GM10248 (cell line): ENCODE measurements at regions not wholly inside any gene's neighbourhood (a gene's known extent, or its start where the extent isn't known, plus 50 kb on each side); places are given as distances from the start of the nearest gene placed in this dataset.

Source experiments
- CTCF ChIA-PET: fragments of 300-600 bp; sonication (Branson Sonifier 250); formaldehyde crosslinking; extraction: SDS; loops from one replicate; lab custom pipeline; 2021; ENCODE audit warnings: antibody characterized with exemption; lab: Yijun Ruan, JAX
- POLR2A ChIA-PET: fragments of 350-650 bp; sonication (Branson Sonifier 250); formaldehyde crosslinking; extraction: SDS; loops from one replicate; lab custom pipeline; 2020; ENCODE audit warnings: antibody characterized with exemption; lab: Yijun Ruan, JAX
- DNase-seq: peaks from one replicate; pipeline ENCODE4 v3.0.0; 2012; ENCODE audit errors: extremely low spot score
- TF ChIP-seq, protein P1 (sequence below): IDR thresholded peaks from 2 replicates; pipeline ENCODE4 v1.5.1; 2012; ENCODE audit warnings: mild to moderate bottlenecking, low read depth; ENCODE audit errors: extremely low read depth, missing control alignments, control extremely low read depth

DNA sequence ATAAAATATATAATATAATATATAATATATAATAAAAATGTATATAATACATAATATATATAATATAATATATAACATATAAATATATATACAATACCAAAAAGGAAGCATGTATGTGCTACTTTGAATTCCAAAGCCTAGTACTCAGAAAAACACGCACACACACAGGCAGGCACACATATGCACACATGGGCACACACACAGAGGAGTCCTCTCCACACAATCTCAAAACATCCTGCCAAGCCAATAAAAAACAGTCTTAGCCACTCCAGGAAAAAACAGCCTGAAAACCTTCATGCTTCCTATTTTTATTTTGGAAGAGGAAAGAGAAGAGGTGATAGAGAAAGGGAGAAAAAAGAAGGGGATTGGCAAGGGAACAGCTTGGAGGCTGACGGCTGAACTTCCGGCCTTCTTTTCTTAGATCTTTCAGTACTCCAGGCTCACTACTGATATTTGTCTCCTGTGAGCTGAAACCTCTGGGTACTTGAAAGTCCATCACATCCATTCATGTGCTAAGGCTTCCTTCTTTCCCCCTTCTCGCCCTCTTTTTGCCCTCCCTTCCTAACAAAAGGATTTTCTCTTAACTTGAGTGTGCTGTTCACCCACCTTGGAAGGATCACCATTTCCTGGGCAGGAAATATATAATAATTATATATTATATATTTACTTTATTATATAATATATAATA is 394.2 kb downstream of the NUAK1 start:
- ChIA-PET CTCF (no interaction called here), POLR2A (no interaction called here)
- DNase-seq: no peak

DNA sequence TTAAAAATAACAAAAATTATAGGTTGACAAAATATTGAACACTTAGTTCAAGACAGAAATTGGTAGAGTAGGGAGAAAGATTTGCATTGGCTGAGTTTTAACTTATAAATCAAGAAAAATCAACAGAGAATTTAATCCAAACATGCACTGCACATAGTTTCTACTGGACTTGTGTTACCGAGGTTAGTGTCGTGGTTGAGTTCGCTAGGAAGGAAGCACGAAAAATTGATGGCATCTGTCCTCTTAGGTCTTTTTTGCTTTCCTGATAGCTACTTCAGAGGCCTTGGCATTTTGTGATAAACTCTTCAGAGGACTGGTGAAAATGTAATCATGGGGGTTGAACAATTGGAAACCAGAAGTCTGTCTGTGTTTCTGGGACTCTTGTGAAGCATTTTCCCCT is 392.9 kb downstream of the NUAK1 start:
- POLR2A ChIA-PET: no interaction called here
- no peak for DNase-seq
- TF ChIP-seq, protein P1, sequence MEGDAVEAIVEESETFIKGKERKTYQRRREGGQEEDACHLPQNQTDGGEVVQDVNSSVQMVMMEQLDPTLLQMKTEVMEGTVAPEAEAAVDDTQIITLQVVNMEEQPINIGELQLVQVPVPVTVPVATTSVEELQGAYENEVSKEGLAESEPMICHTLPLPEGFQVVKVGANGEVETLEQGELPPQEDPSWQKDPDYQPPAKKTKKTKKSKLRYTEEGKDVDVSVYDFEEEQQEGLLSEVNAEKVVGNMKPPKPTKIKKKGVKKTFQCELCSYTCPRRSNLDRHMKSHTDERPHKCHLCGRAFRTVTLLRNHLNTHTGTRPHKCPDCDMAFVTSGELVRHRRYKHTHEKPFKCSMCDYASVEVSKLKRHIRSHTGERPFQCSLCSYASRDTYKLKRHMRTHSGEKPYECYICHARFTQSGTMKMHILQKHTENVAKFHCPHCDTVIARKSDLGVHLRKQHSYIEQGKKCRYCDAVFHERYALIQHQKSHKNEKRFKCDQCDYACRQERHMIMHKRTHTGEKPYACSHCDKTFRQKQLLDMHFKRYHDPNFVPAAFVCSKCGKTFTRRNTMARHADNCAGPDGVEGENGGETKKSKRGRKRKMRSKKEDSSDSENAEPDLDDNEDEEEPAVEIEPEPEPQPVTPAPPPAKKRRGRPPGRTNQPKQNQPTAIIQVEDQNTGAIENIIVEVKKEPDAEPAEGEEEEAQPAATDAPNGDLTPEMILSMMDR: no peak
- CTCF ChIA-PET: no interaction called here

More for the DNA sequence above, 394.2 kb downstream of the NUAK1 start:
- TF ChIP-seq, protein P1: no peak

DNA sequence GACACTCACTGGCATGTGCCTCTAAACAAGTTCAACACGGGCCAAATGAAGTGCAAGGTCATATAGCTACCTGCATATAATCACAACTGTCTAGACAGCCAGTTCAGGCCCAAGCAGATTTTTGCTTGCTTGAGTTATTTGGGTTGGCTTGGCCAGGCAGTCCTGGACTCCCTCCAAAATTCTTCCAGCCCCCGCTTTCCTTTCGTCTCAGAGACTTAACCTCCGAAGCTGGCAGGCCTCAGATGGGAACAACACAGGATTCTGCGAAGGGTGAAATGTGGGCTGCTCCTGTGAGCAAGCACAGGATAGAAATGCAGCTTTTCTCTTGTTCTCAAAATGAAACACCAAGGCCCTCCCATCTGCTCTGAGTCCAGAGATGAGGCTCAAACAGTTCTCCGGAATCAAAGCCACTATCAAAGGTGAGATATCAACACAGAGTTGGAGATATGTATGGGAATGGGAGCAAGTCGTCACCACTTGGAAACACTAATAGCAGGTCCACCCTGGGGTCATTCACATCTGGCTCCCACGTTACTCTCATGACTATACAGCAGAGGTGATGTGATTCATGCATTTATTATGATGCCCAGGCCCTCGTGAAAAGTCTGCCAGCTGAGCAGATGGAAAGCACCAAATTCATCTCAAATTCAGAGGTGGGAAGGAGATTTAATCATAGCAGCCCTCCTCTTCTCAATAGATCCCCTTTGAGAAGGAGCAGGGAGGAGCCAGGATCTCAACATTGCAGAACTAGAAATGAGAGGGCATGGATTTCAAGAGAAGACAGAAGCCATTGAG is 389.8 kb downstream of the NUAK1 start:
- CTCF ChIA-PET: interaction anchor here (1.5 kb wide), 1 partner anchor 8 kb away, joined by 4 read pairs; no protein-coding TSS in a partner anchor

DNA sequence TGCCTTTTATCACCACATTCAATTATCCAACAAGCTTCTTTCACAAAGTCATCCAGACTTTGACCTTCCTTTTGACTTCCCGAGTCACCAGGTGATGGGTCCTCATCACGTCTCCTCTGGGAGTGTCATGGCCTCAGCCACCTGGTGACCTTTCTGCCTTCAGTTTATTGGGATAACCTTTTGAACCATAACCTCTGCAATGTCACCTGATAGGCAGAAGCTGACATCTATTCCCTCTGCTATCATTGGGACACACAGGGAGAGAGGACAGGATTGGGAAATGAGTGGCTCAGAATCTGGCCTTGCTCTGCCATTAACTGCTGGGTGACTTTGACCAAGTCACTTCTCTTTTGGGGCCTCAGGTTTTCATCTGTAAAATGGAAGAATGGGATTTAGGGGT is 388.7 kb downstream of the NUAK1 start:
- TF ChIP-seq, protein P1: no peak
- DNase-seq: no peak
- POLR2A ChIA-PET: no interaction called here
- CTCF ChIA-PET: no interaction called here

More for the DNA sequence above, 389.8 kb downstream of the NUAK1 start:
- TF ChIP-seq, protein P1: no peak
- DNase-seq: no peak
- POLR2A ChIA-PET: no interaction called here

DNA sequence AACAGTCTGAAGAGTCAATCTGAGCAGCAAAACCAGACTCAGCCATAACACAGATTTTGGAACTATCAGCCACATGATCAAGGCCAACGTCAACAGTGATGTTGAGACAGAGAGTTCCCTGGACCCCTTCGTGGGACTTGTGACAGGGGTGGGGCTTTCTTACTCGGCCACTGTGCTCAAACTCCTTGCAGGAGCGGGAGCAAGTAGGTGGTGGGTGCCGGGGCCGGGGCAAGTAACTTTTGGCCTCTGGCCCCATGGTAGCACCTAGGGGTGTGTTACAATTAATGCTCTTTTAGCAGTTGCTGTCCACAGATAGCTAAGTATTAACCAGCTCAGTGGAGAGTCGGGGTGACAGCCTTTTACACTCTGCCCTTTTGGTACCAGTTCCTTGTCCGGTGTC is 384.4 kb downstream of the NUAK1 start:
- no peak for DNase-seq
- POLR2A ChIA-PET: no interaction called here
- CTCF ChIA-PET: interaction anchor here (1.2 to 1.4 kb wide), 2 partner anchors 11 to 179 kb away, joined by 3 read pairs; no protein-coding TSS in a partner anchor
- TF ChIP-seq, protein P1: no peak

DNA sequence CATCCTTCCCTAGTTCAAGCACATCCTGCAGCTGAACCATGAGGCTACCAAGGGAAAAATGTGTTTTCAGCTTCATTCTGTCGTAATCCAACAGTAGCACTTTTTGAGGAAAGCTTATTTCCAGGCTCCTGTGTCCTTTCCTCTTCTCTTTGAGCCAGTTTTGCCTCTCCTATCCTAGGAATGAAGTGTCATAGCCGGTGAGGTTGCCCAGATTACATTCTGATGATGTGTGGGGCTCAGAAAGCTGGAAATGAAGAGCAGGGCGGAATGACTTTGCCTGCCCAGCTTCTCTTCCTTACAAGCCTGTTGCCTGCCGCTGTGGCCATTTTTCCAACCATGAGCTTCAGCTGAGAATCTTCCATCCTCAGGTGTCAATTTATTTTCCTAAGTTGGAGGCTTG is 381.8 kb downstream of the NUAK1 start:
- ChIA-PET CTCF (interaction anchor here (0.6 to 1.4 kb wide), 3 partner anchors 9 to 37 kb away, joined by 4 read pairs; no protein-coding TSS in a partner anchor), POLR2A (no interaction called here)
- TF ChIP-seq, protein P1: no peak
- no peak for DNase-seq
